GM12874 (cell line): ENCODE measurements at regions not wholly inside any gene's neighbourhood (a gene's known extent, or its start where the extent isn't known, plus 50 kb on each side); places are given as distances from the start of the nearest gene placed in this dataset.

Source experiments
- TF ChIP-seq, protein P1 (sequence below): IDR thresholded peaks from 2 replicates; pipeline ENCODE4 v1.5.1; 2011; ENCODE audit warnings: low read depth, mild to moderate bottlenecking, control low read depth, low read length, moderate library complexity; ENCODE audit not compliant: insufficient read depth

DNA sequence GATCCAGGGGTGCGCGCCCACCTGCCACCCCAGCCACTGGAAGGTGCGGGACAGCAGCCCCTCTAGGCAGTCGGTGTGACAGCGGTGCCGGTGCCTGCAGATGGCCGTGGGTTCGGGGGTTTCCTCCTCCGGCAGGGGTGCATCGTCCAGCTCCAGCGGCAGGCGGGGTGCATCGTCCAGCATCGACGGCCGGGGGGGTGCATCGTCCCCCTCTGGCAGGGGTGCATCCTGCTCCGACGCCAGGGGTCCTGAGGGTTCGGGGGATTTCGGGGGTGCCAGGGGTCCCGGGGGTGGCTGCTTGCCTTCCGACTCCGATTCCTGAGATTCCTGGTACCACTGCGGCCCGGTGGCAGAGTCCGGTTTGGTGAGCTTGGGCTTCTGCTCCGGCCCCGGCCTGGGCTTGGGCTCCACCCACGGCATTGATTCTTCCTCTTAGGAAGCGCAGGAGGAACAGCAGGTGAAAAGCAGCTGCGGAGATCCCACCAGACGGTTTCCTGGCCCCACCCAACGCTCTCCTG is 90.2 kb upstream of the RAB18 start:
- TF ChIP-seq, protein P1, sequence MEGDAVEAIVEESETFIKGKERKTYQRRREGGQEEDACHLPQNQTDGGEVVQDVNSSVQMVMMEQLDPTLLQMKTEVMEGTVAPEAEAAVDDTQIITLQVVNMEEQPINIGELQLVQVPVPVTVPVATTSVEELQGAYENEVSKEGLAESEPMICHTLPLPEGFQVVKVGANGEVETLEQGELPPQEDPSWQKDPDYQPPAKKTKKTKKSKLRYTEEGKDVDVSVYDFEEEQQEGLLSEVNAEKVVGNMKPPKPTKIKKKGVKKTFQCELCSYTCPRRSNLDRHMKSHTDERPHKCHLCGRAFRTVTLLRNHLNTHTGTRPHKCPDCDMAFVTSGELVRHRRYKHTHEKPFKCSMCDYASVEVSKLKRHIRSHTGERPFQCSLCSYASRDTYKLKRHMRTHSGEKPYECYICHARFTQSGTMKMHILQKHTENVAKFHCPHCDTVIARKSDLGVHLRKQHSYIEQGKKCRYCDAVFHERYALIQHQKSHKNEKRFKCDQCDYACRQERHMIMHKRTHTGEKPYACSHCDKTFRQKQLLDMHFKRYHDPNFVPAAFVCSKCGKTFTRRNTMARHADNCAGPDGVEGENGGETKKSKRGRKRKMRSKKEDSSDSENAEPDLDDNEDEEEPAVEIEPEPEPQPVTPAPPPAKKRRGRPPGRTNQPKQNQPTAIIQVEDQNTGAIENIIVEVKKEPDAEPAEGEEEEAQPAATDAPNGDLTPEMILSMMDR = no peak

DNA sequence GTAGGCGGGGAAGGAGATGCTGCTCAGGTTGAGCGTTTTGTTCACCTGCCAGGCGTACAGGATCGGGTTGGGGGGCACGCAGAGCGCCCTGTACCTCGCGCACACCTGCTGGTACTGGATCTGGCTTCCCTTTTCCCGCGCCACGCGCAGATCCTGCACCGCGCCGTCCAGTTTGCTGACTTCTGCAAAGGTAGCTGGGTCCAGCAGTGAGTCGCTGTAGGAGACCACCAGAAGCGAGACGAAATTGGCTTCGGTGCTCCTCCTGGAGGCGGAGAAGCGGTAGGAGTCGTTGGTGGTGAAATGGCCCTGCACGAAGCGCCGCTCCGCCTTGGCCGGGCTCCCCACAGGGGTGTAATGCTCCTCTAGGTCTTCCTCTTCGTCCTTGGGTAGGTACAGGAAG is 90.7 kb upstream of the RAB18 start:
- TF ChIP-seq, protein P1 = no peak

DNA sequence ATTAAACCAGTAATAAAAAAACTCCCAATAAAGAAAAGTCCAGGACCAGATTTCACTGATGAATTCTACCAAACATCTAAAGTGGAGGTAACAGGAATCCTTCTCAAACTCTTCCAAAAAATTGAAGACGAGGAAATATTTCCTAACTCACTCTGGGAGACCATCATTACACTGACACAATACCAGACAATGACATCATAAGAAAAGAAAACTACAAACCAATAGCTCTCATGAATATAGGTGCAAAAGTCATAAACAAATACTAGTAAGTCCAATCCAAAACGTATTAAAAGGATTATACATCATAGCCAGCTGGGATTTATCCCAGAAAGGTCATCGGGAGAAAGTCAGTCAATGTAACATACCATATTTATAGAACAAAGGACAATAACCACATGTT is 94.0 kb upstream of the RAB18 start:
- TF ChIP-seq, protein P1 = no peak

DNA sequence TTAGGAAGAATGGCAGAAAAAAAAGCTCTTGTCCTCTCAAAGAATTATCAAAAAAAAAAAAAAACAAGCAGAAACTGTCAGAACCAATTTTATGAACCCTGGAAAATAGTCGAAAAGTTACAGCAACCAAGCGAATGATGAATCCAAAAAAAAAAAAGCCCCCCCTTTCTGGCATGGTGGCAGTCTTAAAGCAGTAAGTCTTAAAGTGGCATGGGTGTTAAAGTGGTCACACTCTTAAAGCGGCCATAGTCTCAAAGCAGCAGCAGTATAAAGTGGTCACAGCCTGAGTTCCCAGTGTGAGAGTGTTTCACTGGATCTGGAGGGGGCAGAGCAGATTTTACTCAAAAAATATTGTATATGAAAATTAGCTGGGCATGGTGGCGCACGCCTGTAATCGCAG is 96.8 kb upstream of the RAB18 start:
- TF ChIP-seq, protein P1 = no peak

- TF ChIP-seq, protein P1 = no peak
These were observed 104.2 kb upstream of the RAB18 start for GRCh38 chr10:27399871-27400270.

- TF ChIP-seq, protein P1 = no peak
These were observed 110.1 kb upstream of the RAB18 start for GRCh38 chr10:27393961-27394360.

DNA sequence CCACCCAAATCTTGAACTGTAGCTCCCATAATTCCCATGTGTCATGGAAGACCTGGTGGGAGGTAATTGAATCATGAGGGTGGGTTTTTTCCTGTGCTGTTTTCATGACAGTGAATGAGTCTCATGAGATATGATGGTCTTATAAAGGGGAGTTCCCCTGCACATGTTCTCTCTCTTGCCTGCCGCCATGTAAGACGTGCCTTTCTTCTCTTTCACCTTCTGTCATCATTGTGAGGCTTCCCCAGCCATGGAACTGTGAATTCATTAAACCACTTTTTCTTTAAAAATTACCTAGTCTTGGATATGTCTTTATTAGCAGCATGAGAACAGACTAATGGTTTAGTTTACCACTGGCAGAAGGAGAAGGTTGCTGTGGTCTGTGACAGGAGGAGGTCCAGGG is 111.5 kb upstream of the RAB18 start:
- TF ChIP-seq, protein P1 = no peak
